ENCODE measurements at regions not wholly inside any gene's neighbourhood (a gene's known extent, or its start where the extent isn't known, plus 50 kb on each side); places are given as distances from the start of the nearest gene placed in this dataset.

GRCh38 chr15:37731146-37731746 lies 203.2 kb upstream of the TMCO5A start:
- Mint-ChIP-seq H3K27me3 (ENCODE audit: insufficient read depth, low read depth, poor library complexity) (no peaks in the 10 kb centered on the region), H3K4me3 (no peak overlapping the region), H3K27ac (no peak overlapping the region)

GRCh38 chr15:37733628-37734027 lies 200.8 kb upstream of the TMCO5A start:
- H3K9me3 Mint-ChIP-seq = no peaks in the 10 kb centered on the region
- H3K36me3 ChIP-seq (ENCODE audit: insufficient read depth) = no peaks in the 10 kb centered on the region
- no peaks in the 10 kb centered on the region for H3K9me2 ChIP-seq (ENCODE audit: insufficient read depth)
- no peaks in the 10 kb centered on the region for H3K79me2 ChIP-seq (replicated peaks; ENCODE audit: insufficient read depth)
- no peaks in the 10 kb centered on the region for H3F3A ChIP-seq (replicated peaks; ENCODE audit: low read depth)
- no peak for ATAC-seq
- DNase-seq (ENCODE audit: low spot score) = no peak
- H3K27me3 ChIP-seq (ENCODE audit: insufficient read depth) = no peaks in the 10 kb centered on the region
- H3K27ac ChIP-seq (ENCODE audit: low read depth) = no peak overlapping the region
- no peak overlapping the region for H2AFZ ChIP-seq
- H3K4me3 Mint-ChIP-seq = no peak overlapping the region
- H3K4me2 ChIP-seq = no peak overlapping the region
- peaks cover 3% of the 10 kb centered on the region; the same call in 1 of the 3 replicates for H3K4me1 Mint-ChIP-seq
- H3K4me1 ChIP-seq (ENCODE audit: insufficient read depth) = no peaks in the 10 kb centered on the region
- H3K4me3 ChIP-seq = no peak overlapping the region
- H4K20me1 ChIP-seq (replicated peaks; ENCODE audit: insufficient read depth) = no peaks in the 10 kb centered on the region
- H3K27ac Mint-ChIP-seq = no peak overlapping the region
- H3K27me3 Mint-ChIP-seq (ENCODE audit: insufficient read depth, low read depth, poor library complexity) = no peaks in the 10 kb centered on the region
- H3K36me3 Mint-ChIP-seq (ENCODE audit: low read depth) = no peaks in the 10 kb centered on the region
- TF ChIP-seq ZNF462 (CRISPR knock-in tag; IDR thresholded peaks at IDR 0.05) (no peak), JUNB (IDR thresholded peaks at IDR 0.05; ENCODE audit: unreplicated experiment) (no peak), EZH2 (IDR thresholded peaks at IDR 0.05; ENCODE audit: low read depth, unreplicated experiment) (no peak), ZNF114 (CRISPR knock-in tag; IDR thresholded peaks at IDR 0.05) (no peak), EZH2phosphoT487 (IDR thresholded peaks at IDR 0.05; ENCODE audit: unreplicated experiment) (no peak), POLR2AphosphoS5 (IDR thresholded peaks at IDR 0.05; ENCODE audit: low read depth) (no peak), STAT1 (IDR thresholded peaks at IDR 0.05; ENCODE audit: unreplicated experiment) (no peak), REST (IDR thresholded peaks at IDR 0.05; ENCODE audit: unreplicated experiment) (no peak), ETS1 (IDR thresholded peaks at IDR 0.05) (no peak), ZNF331 (CRISPR knock-in tag; IDR thresholded peaks at IDR 0.05; ENCODE audit: low read depth) (no peak), CREB1 (CRISPR knock-in tag; IDR thresholded peaks at IDR 0.05; ENCODE audit: low read depth) (no peak)

More at GRCh38 chr15:37731146-37731746, 203.2 kb upstream of the TMCO5A start:
- Histone ChIP-seq H3K4me2 (no peak overlapping the region), H2AFZ (peak overlapping the region; percentile 54; the same call in 1 of the 2 replicates), H3K9me2 (ENCODE audit: insufficient read depth) (no peaks in the 10 kb centered on the region), H3K4me3 (no peak overlapping the region), H3K36me3 (ENCODE audit: insufficient read depth) (no peaks in the 10 kb centered on the region), H3K4me1 (ENCODE audit: insufficient read depth) (no peaks in the 10 kb centered on the region), H3F3A (replicated peaks; ENCODE audit: low read depth) (no peaks in the 10 kb centered on the region), H4K20me1 (replicated peaks; ENCODE audit: insufficient read depth) (no peaks in the 10 kb centered on the region), H3K27me3 (ENCODE audit: insufficient read depth) (no peaks in the 10 kb centered on the region), H3K79me2 (replicated peaks; ENCODE audit: insufficient read depth) (no peaks in the 10 kb centered on the region), H3K27ac (ENCODE audit: low read depth) (no peak overlapping the region)
- Mint-ChIP-seq H3K4me1 (peaks cover 3% of the 10 kb centered on the region; the same call in 1 of the 3 replicates), H3K9me3 (no peaks in the 10 kb centered on the region), H3K36me3 (ENCODE audit: low read depth) (no peaks in the 10 kb centered on the region)
- ATAC-seq = no peak
- no peak for TF ChIP-seq ZNF331 (CRISPR knock-in tag; IDR thresholded peaks at IDR 0.05; ENCODE audit: low read depth)
- TF ChIP-seq JUNB (IDR thresholded peaks at IDR 0.05; ENCODE audit: unreplicated experiment) = no peak
- TF ChIP-seq NANOG (IDR thresholded peaks at IDR 0.05; ENCODE audit: borderline replicate concordance) = no peak
- DNase-seq (ENCODE audit: low spot score) = no peak

Data from GM23338 (cell line).